ENCODE measurements at regions not wholly inside any gene's neighbourhood (a gene's known extent, or its start where the extent isn't known, plus 50 kb on each side); places are given as distances from the start of the nearest gene placed in this dataset.
"Not testable (repeated sequence)": the region's sequence is repeated elsewhere in the genome, so short reads cannot be mapped to it uniquely, and the experiment has no call there.

- not testable (repeated sequence) for H3K4me3 ChIP-seq; H3K27me3 ChIP-seq (replicated peaks); DNase-seq (ENCODE audit: low read depth in 1 of 2, low spot score in 2 of 2); H3K4me1 ChIP-seq (replicated peaks); H3K36me3 ChIP-seq; H3K27ac ChIP-seq; H3K9me3 ChIP-seq (replicated peaks)
Observed at GRCh38 chr4:68720723-68721122, 50.3 kb upstream of the UGT2B15 start.

- no peak overlapping the region for H3K27ac ChIP-seq
- H3K4me3 ChIP-seq = no peak overlapping the region
- H3K27me3 ChIP-seq (replicated peaks) = no peaks in the 10 kb centered on the region
- H3K36me3 ChIP-seq = no peaks in the 10 kb centered on the region
- H3K4me1 ChIP-seq (replicated peaks) = no peaks in the 10 kb centered on the region
- DNase-seq (ENCODE audit: low read depth in 1 of 2, low spot score in 2 of 2) = no peak
- no peaks in the 10 kb centered on the region for H3K9me3 ChIP-seq (replicated peaks)
Observed at GRCh38 chr4:68724426-68724825, 54.0 kb upstream of the UGT2B15 start.

GRCh38 chr4:68724922-68725321, 54.5 kb upstream of the UGT2B15 start:
- Histone ChIP-seq H3K27me3 (replicated peaks) (no peaks in the 10 kb centered on the region), H3K27ac (no peak overlapping the region), H3K4me1 (replicated peaks) (no peaks in the 10 kb centered on the region), H3K36me3 (no peaks in the 10 kb centered on the region), H3K4me3 (no peak overlapping the region), H3K9me3 (replicated peaks) (no peaks in the 10 kb centered on the region)
- no peak for DNase-seq (ENCODE audit: low read depth in 1 of 2, low spot score in 2 of 2)

GRCh38 chr4:68732653-68733466, 62.4 kb upstream of the UGT2B15 start:
- Histone ChIP-seq H3K4me3 (no peak overlapping the region), H3K27me3 (replicated peaks) (no peaks in the 10 kb centered on the region), H3K27ac (no peak overlapping the region), H3K4me1 (replicated peaks) (no peaks in the 10 kb centered on the region), H3K9me3 (replicated peaks) (no peaks in the 10 kb centered on the region), H3K36me3 (no peaks in the 10 kb centered on the region)
- no peak for DNase-seq (ENCODE audit: low read depth in 1 of 2, low spot score in 2 of 2)

GRCh38 chr4:68734095-68734494, 63.6 kb upstream of the UGT2B15 start:
- Histone ChIP-seq H3K27me3 (replicated peaks) (no peaks in the 10 kb centered on the region), H3K4me1 (replicated peaks) (no peaks in the 10 kb centered on the region), H3K4me3 (no peak overlapping the region), H3K9me3 (replicated peaks) (no peaks in the 10 kb centered on the region), H3K36me3 (no peaks in the 10 kb centered on the region), H3K27ac (no peak overlapping the region)
- no peak for DNase-seq (ENCODE audit: low read depth in 1 of 2, low spot score in 2 of 2)

- H3K27ac ChIP-seq = no peak overlapping the region
- no peaks in the 10 kb centered on the region for H3K9me3 ChIP-seq (replicated peaks)
- H3K4me3 ChIP-seq = no peak overlapping the region
- no peaks in the 10 kb centered on the region for H3K4me1 ChIP-seq (replicated peaks)
- H3K36me3 ChIP-seq = no peaks in the 10 kb centered on the region
- DNase-seq (ENCODE audit: low read depth in 1 of 2, low spot score in 2 of 2) = no peak
- no peaks in the 10 kb centered on the region for H3K27me3 ChIP-seq (replicated peaks)
Observed at GRCh38 chr4:68735106-68735505, 64.7 kb upstream of the UGT2B15 start.

- DNase-seq (ENCODE audit: low read depth in 1 of 2, low spot score in 2 of 2) = no peak
- no peak overlapping the region for H3K4me3 ChIP-seq
- H3K36me3 ChIP-seq = no peaks in the 10 kb centered on the region
- H3K4me1 ChIP-seq (replicated peaks) = no peaks in the 10 kb centered on the region
- no peak overlapping the region for H3K27ac ChIP-seq
- H3K9me3 ChIP-seq (replicated peaks) = no peaks in the 10 kb centered on the region
- no peaks in the 10 kb centered on the region for H3K27me3 ChIP-seq (replicated peaks)
Observed at GRCh38 chr4:68736813-68737212, 66.4 kb upstream of the UGT2B15 start.

- Histone ChIP-seq H3K4me1 (replicated peaks) (no peaks in the 10 kb centered on the region), H3K27me3 (replicated peaks) (no peaks in the 10 kb centered on the region), H3K9me3 (replicated peaks) (no peaks in the 10 kb centered on the region), H3K36me3 (no peaks in the 10 kb centered on the region), H3K27ac (no peak overlapping the region), H3K4me3 (no peak overlapping the region)
- DNase-seq (ENCODE audit: low read depth in 1 of 2, low spot score in 2 of 2) = no peak
Observed at GRCh38 chr4:68738036-68738435, 67.6 kb upstream of the UGT2B15 start.

- 0 out of 2 replicates have a peak, but pooled peaks cover 3% of the 10 kb centered on the region for H3K4me1 ChIP-seq (replicated peaks)
- no peaks in the 10 kb centered on the region for H3K36me3 ChIP-seq
- H3K4me3 ChIP-seq = no peak overlapping the region
- H3K27ac ChIP-seq = no peak overlapping the region
- no peaks in the 10 kb centered on the region for H3K27me3 ChIP-seq (replicated peaks)
- DNase-seq (ENCODE audit: low read depth in 1 of 2, low spot score in 2 of 2) = no peak
- H3K9me3 ChIP-seq (replicated peaks) = no peaks in the 10 kb centered on the region
Observed at GRCh38 chr4:68744368-68744767, 71.4 kb upstream of the UGT2B10 start.

GRCh38 chr4:68748181-68748991, 67.4 kb upstream of the UGT2B10 start:
- Histone ChIP-seq H3K9me3 (replicated peaks) (no peaks in the 10 kb centered on the region), H3K4me1 (replicated peaks) (0 out of 2 replicates have a peak, but pooled peaks cover 3% of the 10 kb centered on the region), H3K36me3 (no peaks in the 10 kb centered on the region), H3K4me3 (no peak overlapping the region), H3K27ac (no peak overlapping the region), H3K27me3 (replicated peaks) (no peaks in the 10 kb centered on the region)
- peak in 1 of 2 experiments; percentile 4 for DNase-seq (ENCODE audit: low read depth in 1 of 2, low spot score in 2 of 2)

GRCh38 chr4:68750555-68750954, 65.2 kb upstream of the UGT2B10 start:
- Histone ChIP-seq H3K4me1 (replicated peaks) (0 out of 2 replicates have a peak, but pooled peaks cover 3% of the 10 kb centered on the region), H3K9me3 (replicated peaks) (no peaks in the 10 kb centered on the region)

GRCh38 chr4:68751138-68751537, 64.7 kb upstream of the UGT2B10 start:
- H3K4me1 ChIP-seq (replicated peaks) = 0 out of 2 replicates have a peak, but pooled peaks cover 3% of the 10 kb centered on the region

More at GRCh38 chr4:68750555-68750954, 65.2 kb upstream of the UGT2B10 start:
- no peaks in the 10 kb centered on the region for H3K27me3 ChIP-seq (replicated peaks)
- H3K4me3 ChIP-seq = no peak overlapping the region
- DNase-seq (ENCODE audit: low read depth in 1 of 2, low spot score in 2 of 2) = no peak
- no peak overlapping the region for H3K27ac ChIP-seq
- H3K36me3 ChIP-seq = no peaks in the 10 kb centered on the region

GRCh38 chr4:68765876-68766275, 49.9 kb upstream of the UGT2B10 start:
- no peaks in the 10 kb centered on the region for H3K36me3 ChIP-seq
- no peak overlapping the region for H3K4me3 ChIP-seq
- H3K27me3 ChIP-seq (replicated peaks) = no peaks in the 10 kb centered on the region
- no peak for DNase-seq (ENCODE audit: low read depth in 1 of 2, low spot score in 2 of 2)
- no peak overlapping the region for H3K27ac ChIP-seq
- H3K4me1 ChIP-seq (replicated peaks) = no peaks in the 10 kb centered on the region
- no peaks in the 10 kb centered on the region for H3K9me3 ChIP-seq (replicated peaks)

More at GRCh38 chr4:68751138-68751537, 64.7 kb upstream of the UGT2B10 start:
- Histone ChIP-seq H3K36me3 (no peaks in the 10 kb centered on the region), H3K27ac (no peak overlapping the region), H3K4me3 (no peak overlapping the region), H3K27me3 (replicated peaks) (no peaks in the 10 kb centered on the region), H3K9me3 (replicated peaks) (no peaks in the 10 kb centered on the region)
- no peak for DNase-seq (ENCODE audit: low read depth in 1 of 2, low spot score in 2 of 2)

All from SJSA1 (cell line).